Left cardiac atrium (tissue), 4 donors: ENCODE measurements at regions not wholly inside any gene's neighbourhood (a gene's known extent, or its start where the extent isn't known, plus 50 kb on each side); places are given as distances from the start of the nearest gene placed in this dataset.

Source experiments
- ATAC-seq, 2 donors: fragments of 200-7000 bp; cut with Tn5 transposase; one replicate each; pipeline ENCODE4 v1.9.1; 2020; ENCODE audit warnings: mild to moderate bottlenecking in 2 of 2, moderate library complexity in 2 of 2
- DNase-seq: peaks from one replicate; pipeline ENCODE4 v3.0.0-alpha.2; 2020
- intact Hi-C, 2 donors: fragments of 100-400 bp; cut with DNase I; formaldehyde crosslinking; loops; one replicate each; pipeline versions ENCODE4 v1.14.1 to v1.15.1; 2022 to 2023
- donor health status: DM: no; HTN: yes; CAD: no.
- donor health status: DM: no; HTN: yes; CAD: no; lungs with severe emphysema.
- donor health status: DM: yes; HTN: yes; CAD: no.
- donor health status: Dilated cardiomyopathy.

- no peak for DNase-seq
- intact Hi-C loops, result no loop called here
- ATAC-seq, result peak in 1 of 2 donors; percentile 25
Measured at GRCh38 chr2:65661980-65662653, 229.7 kb upstream of the SPRED2 start.

GRCh38 chr2:65660340-65660739 is 227.9 kb upstream of the SPRED2 start:
- ATAC-seq (no peak), DNase-seq (no peak)
- intact Hi-C loops, result no loop called here

- DNase-seq, result no peak
- intact Hi-C loops, result no loop called here
- ATAC-seq, result no peak
Measured at GRCh38 chr2:65658881-65659280, 226.5 kb upstream of the SPRED2 start.

- DNase-seq, result no peak
- intact Hi-C loops, result no loop called here
- no peak for ATAC-seq
Measured at GRCh38 chr2:65658266-65658665, 225.9 kb upstream of the SPRED2 start.

- no peak for ATAC-seq
- no peak for DNase-seq
- intact Hi-C loops, result no loop called here
Measured at GRCh38 chr2:65656160-65656718, 223.8 kb upstream of the SPRED2 start.

GRCh38 chr2:65655000-65655399 is 222.6 kb upstream of the SPRED2 start:
- no peak for DNase-seq
- no peak for ATAC-seq
- intact Hi-C loops, result no loop called here

GRCh38 chr2:65654496-65654895 is 222.1 kb upstream of the SPRED2 start:
- ATAC-seq, result no peak
- DNase-seq, result no peak
- intact Hi-C loops, result no loop called here

GRCh38 chr2:65652066-65652465 is 219.7 kb upstream of the SPRED2 start:
- ATAC-seq, result no peak
- intact Hi-C loops, result no loop called here
- DNase-seq, result no peak

GRCh38 chr2:65649811-65650589 is 217.6 kb upstream of the SPRED2 start:
- ATAC-seq (no peak), DNase-seq (no peak)
- intact Hi-C loops, result no loop called here

- intact Hi-C loops, result no loop called here
- ATAC-seq (no peak), DNase-seq (no peak)
Measured at GRCh38 chr2:65647249-65647842, 214.9 kb upstream of the SPRED2 start.

- ATAC-seq (no peak), DNase-seq (no peak)
- intact Hi-C loops, result no loop called here
Measured at GRCh38 chr2:65640793-65641103, 208.3 kb upstream of the SPRED2 start.

GRCh38 chr2:65639156-65639864 is 206.9 kb upstream of the SPRED2 start:
- ATAC-seq (peak; percentile 57 to 93), DNase-seq (no peak)
- intact Hi-C loops, result no loop called here

GRCh38 chr2:65638443-65638842 is 206.0 kb upstream of the SPRED2 start:
- DNase-seq (no peak), ATAC-seq (no peak)
- intact Hi-C loops, result no loop called here

GRCh38 chr2:65636813-65637483 is 204.5 kb upstream of the SPRED2 start:
- intact Hi-C loops, result no loop called here
- no peak for ATAC-seq
- no peak for DNase-seq

- no peak for DNase-seq
- intact Hi-C loops, result no loop called here
Measured at GRCh38 chr2:65636024-65636423, 203.6 kb upstream of the SPRED2 start.

GRCh38 chr2:65634304-65634703 is 201.9 kb upstream of the SPRED2 start:
- no peak for DNase-seq
- intact Hi-C loops, result no loop called here
- no peak for ATAC-seq

More at GRCh38 chr2:65636024-65636423, 203.6 kb upstream of the SPRED2 start:
- no peak for ATAC-seq

GRCh38 chr2:65630643-65631042 is 198.2 kb upstream of the SPRED2 start:
- DNase-seq (no peak), ATAC-seq (peak in 1 of 2 donors; percentile 96)
- intact Hi-C loops, result no loop called here

GRCh38 chr2:65628156-65628555 is 195.8 kb upstream of the SPRED2 start:
- ATAC-seq (no peak), DNase-seq (no peak)
- intact Hi-C loops, result no loop called here

GRCh38 chr2:65626831-65627230 is 194.4 kb upstream of the SPRED2 start:
- DNase-seq (no peak), ATAC-seq (no peak)
- intact Hi-C loops, result no loop called here
